ENCODE measurements at regions not wholly inside any gene's neighbourhood (a gene's known extent, or its start where the extent isn't known, plus 50 kb on each side); places are given as distances from the start of the nearest gene placed in this dataset.

DNA sequence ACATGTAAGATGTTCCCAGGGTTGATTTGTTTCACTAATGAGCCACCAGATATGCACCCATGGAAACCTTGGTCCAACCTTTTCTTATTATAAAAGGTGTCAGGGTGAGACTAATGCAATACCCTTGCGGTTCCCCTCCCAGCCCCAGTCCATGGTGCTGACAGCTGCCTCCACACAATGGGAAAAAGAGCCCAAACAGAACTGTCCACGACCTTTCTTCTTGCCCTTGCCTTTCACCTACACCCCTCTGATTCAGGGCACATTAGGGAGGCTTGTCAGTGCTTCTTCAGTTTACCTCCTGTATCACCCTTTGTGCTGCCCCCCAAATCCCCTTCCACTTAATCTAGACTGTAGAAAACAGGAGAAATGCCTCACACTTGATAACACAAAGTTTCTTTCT is 352.7 kb upstream of the CDH4 start:
- H3K79me2 ChIP-seq (ENCODE audit: insufficient read depth, low read length): no peaks in the 10 kb centered on the region
- Mint-ChIP-seq H3K4me1 (ENCODE audit: low read depth, unreplicated experiment) (no peaks in the 10 kb centered on the region), H3K27ac (ENCODE audit: unreplicated experiment) (no peak overlapping the region), H3K9me3 (ENCODE audit: unreplicated experiment) (peaks cover 9% of the 10 kb centered on the region), H3K36me3 (ENCODE audit: low read depth, unreplicated experiment) (no peaks in the 10 kb centered on the region), H3K27me3 (ENCODE audit: low read depth, unreplicated experiment) (peaks cover 3% of the 10 kb centered on the region), H3K4me3 (ENCODE audit: unreplicated experiment) (no peak overlapping the region)
- peaks cover 11% of the 10 kb centered on the region for H3K9me3 ChIP-seq (ENCODE audit: insufficient read depth, low read depth, low read length)
- H3K4me2 ChIP-seq (ENCODE audit: low read length): no peak overlapping the region
- no peak overlapping the region for H3K4me3 ChIP-seq (ENCODE audit: insufficient read depth, low read depth, low read length)
- no peaks in the 10 kb centered on the region for H4K20me1 ChIP-seq (ENCODE audit: insufficient read depth, low read length)
- DNase-seq (ENCODE audit: low read depth) (no peak), FAIRE-seq (no peak)
- no peak for TF ChIP-seq EZH2 (IDR thresholded peaks at IDR 0.05; ENCODE audit: insufficient read depth, low read length)
- TF ChIP-seq, protein P1, sequence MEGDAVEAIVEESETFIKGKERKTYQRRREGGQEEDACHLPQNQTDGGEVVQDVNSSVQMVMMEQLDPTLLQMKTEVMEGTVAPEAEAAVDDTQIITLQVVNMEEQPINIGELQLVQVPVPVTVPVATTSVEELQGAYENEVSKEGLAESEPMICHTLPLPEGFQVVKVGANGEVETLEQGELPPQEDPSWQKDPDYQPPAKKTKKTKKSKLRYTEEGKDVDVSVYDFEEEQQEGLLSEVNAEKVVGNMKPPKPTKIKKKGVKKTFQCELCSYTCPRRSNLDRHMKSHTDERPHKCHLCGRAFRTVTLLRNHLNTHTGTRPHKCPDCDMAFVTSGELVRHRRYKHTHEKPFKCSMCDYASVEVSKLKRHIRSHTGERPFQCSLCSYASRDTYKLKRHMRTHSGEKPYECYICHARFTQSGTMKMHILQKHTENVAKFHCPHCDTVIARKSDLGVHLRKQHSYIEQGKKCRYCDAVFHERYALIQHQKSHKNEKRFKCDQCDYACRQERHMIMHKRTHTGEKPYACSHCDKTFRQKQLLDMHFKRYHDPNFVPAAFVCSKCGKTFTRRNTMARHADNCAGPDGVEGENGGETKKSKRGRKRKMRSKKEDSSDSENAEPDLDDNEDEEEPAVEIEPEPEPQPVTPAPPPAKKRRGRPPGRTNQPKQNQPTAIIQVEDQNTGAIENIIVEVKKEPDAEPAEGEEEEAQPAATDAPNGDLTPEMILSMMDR (IDR thresholded peaks at IDR 0.05; ENCODE audit: insufficient read depth, low read depth, low read length): no peak
- no peaks in the 10 kb centered on the region for H3K27me3 ChIP-seq (ENCODE audit: insufficient read depth, low read length)
- H3K9ac ChIP-seq (ENCODE audit: low read length): no peak overlapping the region
- no peaks in the 10 kb centered on the region for H3K4me1 ChIP-seq (ENCODE audit: insufficient read depth, low read length)
- no peak overlapping the region for H3K27ac ChIP-seq (ENCODE audit: low read depth, low read length)
- no peaks in the 10 kb centered on the region for H3K36me3 ChIP-seq (ENCODE audit: insufficient read depth, low read length)
- H2AFZ ChIP-seq (ENCODE audit: low read depth, low read length): no peak overlapping the region

DNA sequence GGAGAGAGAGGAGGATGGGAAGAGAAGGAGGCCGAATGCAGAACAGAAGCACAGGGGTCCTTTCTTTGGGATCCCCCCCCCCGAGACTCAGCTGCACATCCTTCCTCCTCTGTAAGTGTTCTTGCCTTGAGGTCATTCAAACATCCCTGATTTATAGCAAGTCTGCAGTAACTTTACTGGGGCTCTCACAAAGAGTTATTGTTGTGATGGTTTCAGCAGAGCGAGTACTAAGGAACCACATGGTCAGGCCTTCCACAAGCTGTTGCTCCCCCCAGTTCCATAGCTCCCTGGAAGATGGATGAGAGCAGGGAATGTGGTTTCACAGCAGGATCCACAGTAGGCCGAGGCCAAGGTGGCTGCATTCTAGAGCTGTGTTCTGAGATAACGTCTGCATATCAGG is 351.4 kb upstream of the CDH4 start:
- FAIRE-seq (no peak), DNase-seq (ENCODE audit: low read depth) (no peak)
- peaks cover 9% of the 10 kb centered on the region for H3K9me3 Mint-ChIP-seq (ENCODE audit: unreplicated experiment)
- no peaks in the 10 kb centered on the region for H3K4me1 ChIP-seq (ENCODE audit: insufficient read depth, low read length)
- H3K9ac ChIP-seq (ENCODE audit: low read length): no peak overlapping the region
- H4K20me1 ChIP-seq (ENCODE audit: insufficient read depth, low read length): no peaks in the 10 kb centered on the region
- TF ChIP-seq EZH2 (IDR thresholded peaks at IDR 0.05; ENCODE audit: insufficient read depth, low read length): no peak
- TF ChIP-seq, protein P1 (IDR thresholded peaks at IDR 0.05; ENCODE audit: insufficient read depth, low read depth, low read length): no peak
- H3K9me3 ChIP-seq (ENCODE audit: insufficient read depth, low read depth, low read length): peaks cover 9% of the 10 kb centered on the region
- H3K36me3 Mint-ChIP-seq (ENCODE audit: low read depth, unreplicated experiment): no peaks in the 10 kb centered on the region
- H3K4me2 ChIP-seq (ENCODE audit: low read length): no peak overlapping the region
- peaks cover 6% of the 10 kb centered on the region for H3K27me3 Mint-ChIP-seq (ENCODE audit: low read depth, unreplicated experiment)
- no peaks in the 10 kb centered on the region for H3K27me3 ChIP-seq (ENCODE audit: insufficient read depth, low read length)
- no peak overlapping the region for H3K27ac Mint-ChIP-seq (ENCODE audit: unreplicated experiment)
- H3K4me3 ChIP-seq (ENCODE audit: insufficient read depth, low read depth, low read length): no peak overlapping the region
- no peak overlapping the region for H3K27ac ChIP-seq (ENCODE audit: low read depth, low read length)
- no peaks in the 10 kb centered on the region for H3K79me2 ChIP-seq (ENCODE audit: insufficient read depth, low read length)
- H3K4me1 Mint-ChIP-seq (ENCODE audit: low read depth, unreplicated experiment): no peaks in the 10 kb centered on the region
- no peak overlapping the region for H3K4me3 Mint-ChIP-seq (ENCODE audit: unreplicated experiment)
- H2AFZ ChIP-seq (ENCODE audit: low read depth, low read length): no peak overlapping the region
- no peaks in the 10 kb centered on the region for H3K36me3 ChIP-seq (ENCODE audit: insufficient read depth, low read length)

DNA sequence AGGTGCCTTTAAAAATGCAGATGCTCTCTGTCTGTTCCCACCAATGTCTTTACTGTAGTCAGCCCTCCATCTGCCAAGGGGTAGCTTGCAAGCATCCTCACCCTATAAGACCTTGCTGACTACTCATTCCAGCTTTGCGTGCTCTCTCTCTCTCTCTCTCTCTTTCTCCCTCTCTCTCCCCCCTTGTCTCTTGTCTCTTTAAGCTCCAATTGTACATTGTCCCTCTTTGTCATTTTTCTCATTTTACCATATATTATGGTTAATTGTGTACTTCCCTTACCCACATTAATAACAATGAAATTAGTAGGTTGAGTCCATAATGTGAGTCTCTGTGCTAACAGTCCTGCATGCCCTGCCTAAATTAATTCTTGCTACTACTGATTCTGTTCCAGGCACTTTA is 350.2 kb upstream of the CDH4 start:
- H3K27ac Mint-ChIP-seq (ENCODE audit: unreplicated experiment): no peak overlapping the region

More for the DNA sequence above, 350.2 kb upstream of the CDH4 start:
- no peaks in the 10 kb centered on the region for H3K36me3 Mint-ChIP-seq (ENCODE audit: low read depth, unreplicated experiment)
- peaks cover 6% of the 10 kb centered on the region for H3K27me3 Mint-ChIP-seq (ENCODE audit: low read depth, unreplicated experiment)
- H3K27me3 ChIP-seq (ENCODE audit: insufficient read depth, low read length): no peaks in the 10 kb centered on the region
- no peaks in the 10 kb centered on the region for H3K4me1 ChIP-seq (ENCODE audit: insufficient read depth, low read length)
- FAIRE-seq (no peak), DNase-seq (ENCODE audit: low read depth) (no peak)
- no peaks in the 10 kb centered on the region for H3K4me1 Mint-ChIP-seq (ENCODE audit: low read depth, unreplicated experiment)
- H3K4me3 Mint-ChIP-seq (ENCODE audit: unreplicated experiment): no peak overlapping the region
- no peaks in the 10 kb centered on the region for H3K36me3 ChIP-seq (ENCODE audit: insufficient read depth, low read length)
- H3K4me3 ChIP-seq (ENCODE audit: insufficient read depth, low read depth, low read length): no peak overlapping the region
- no peaks in the 10 kb centered on the region for H4K20me1 ChIP-seq (ENCODE audit: insufficient read depth, low read length)
- H3K9me3 Mint-ChIP-seq (ENCODE audit: unreplicated experiment): peaks cover 9% of the 10 kb centered on the region
- no peak overlapping the region for H2AFZ ChIP-seq (ENCODE audit: low read depth, low read length)
- peaks cover 6% of the 10 kb centered on the region for H3K9me3 ChIP-seq (ENCODE audit: insufficient read depth, low read depth, low read length)
- H3K4me2 ChIP-seq (ENCODE audit: low read length): no peak overlapping the region
- no peaks in the 10 kb centered on the region for H3K79me2 ChIP-seq (ENCODE audit: insufficient read depth, low read length)
- H3K9ac ChIP-seq (ENCODE audit: low read length): no peak overlapping the region
- no peak for TF ChIP-seq EZH2 (IDR thresholded peaks at IDR 0.05; ENCODE audit: insufficient read depth, low read length)
- TF ChIP-seq, protein P1 (IDR thresholded peaks at IDR 0.05; ENCODE audit: insufficient read depth, low read depth, low read length): no peak
- no peak overlapping the region for H3K27ac ChIP-seq (ENCODE audit: low read depth, low read length)

All from astrocyte (in vitro differentiated cells and primary cell).